ENCODE measurements at regions not wholly inside any gene's neighbourhood (a gene's known extent, or its start where the extent isn't known, plus 50 kb on each side); places are given as distances from the start of the nearest gene placed in this dataset.
A peak's percentile ranks its signal among the peaks of the same experiment; 100 is the strongest.

DNA sequence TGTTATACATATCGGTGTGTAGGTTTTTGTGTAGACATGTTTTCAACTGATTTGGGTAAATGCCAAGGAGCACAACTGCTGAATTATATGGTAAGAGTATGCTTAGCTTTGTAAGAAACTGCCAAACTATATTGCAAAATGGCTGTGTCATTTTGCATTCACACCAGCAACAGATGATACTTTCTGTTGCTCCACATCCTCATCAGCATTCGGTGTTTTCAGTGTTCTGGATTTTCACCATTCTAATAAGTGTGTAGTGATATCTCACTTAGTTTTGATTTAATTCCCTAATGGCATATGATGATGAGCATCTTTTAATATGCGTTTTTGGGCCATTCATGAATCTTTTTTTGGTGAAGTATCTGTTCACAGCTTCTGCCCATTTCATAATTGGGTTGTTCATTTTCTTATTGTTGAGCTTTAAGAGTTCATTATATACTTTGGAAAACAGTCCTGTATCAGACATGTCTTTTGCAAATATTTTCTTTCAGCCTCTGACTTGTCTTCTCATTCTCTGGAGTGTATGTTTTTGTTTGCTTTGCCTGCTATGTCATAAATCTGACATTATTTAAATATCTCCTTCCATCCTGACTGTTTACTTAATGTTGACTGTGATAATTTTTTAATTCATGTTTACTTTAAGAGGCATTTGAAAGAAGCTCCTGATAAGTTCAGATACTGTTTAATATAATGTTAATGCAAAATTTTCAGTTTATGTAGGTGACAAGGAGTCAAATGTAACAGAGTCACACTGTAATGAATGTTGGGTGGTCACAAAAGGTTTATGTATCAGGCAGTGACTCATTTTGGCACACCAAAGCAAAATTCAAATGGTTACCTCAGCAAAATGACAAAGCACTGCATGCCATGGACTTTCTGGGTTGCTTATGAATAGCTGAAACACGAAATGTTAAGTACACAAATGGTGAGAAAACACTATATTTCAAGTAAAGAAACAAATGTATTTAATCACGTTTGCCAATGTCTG lies 181.1 kb upstream of the DAB2 start:
- Mint-ChIP-seq H3K4me3 (ENCODE audit: unreplicated experiment) (no peak overlapping the region), H3K9me3 (ENCODE audit: low read depth) (peaks cover 2% of the 10 kb centered on the region), H3K27me3 (ENCODE audit: low read depth) (no peaks in the 10 kb centered on the region), H3K36me3 (ENCODE audit: low read depth) (peaks cover 2% of the 10 kb centered on the region), H3K4me1 (ENCODE audit: low read depth) (peaks cover 28% of the 10 kb centered on the region), H3K27ac (ENCODE audit: unreplicated experiment) (peak overlapping the region; percentile 60)
- DNase-seq (ENCODE audit: low spot score) = no peak
- no peak for TF ChIP-seq CTCF (IDR thresholded peaks at IDR 0.05)

DNA sequence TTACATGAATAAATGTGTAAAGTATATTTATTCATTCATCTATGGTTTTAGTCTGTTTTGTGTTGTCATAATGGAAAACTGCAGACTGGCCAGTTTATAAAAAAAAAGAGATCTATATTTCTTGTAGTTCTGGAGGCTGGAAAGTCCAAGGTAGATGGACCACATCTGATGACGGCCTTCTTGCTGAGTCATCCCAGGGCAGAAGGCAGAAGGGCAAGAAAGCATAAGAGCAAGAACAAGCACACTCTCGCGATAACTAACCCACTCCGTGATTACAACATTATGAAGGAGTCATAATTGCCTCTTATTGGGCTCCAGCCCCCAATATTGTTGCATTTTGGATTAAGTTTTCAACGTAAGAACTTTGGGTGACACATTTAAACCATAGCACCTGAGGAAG lies 180.4 kb upstream of the DAB2 start:
- DNase-seq (ENCODE audit: low spot score) = no peak

DNA sequence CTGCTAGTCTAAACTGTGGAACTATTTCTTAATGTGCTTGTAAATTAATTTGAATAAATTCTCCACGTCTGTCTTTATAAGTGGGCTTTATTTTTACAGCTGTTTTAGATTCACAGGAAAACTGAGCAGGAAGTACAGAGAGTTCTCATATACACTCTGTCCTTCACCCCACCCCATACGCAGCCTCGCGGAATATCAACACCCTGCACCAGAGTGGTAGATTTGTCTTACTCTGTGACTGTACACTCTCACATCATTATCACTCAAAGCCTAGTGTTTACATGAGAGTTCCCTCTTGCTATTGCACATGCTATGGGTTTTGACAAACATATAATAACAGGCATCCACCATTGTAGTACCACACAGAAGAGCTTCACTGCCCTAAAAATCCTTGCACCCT lies 179.7 kb upstream of the DAB2 start:
- Mint-ChIP-seq H3K4me3 (ENCODE audit: unreplicated experiment) (no peak overlapping the region), H3K27me3 (ENCODE audit: low read depth) (no peaks in the 10 kb centered on the region), H3K4me1 (ENCODE audit: low read depth) (peaks cover 28% of the 10 kb centered on the region), H3K9me3 (ENCODE audit: low read depth) (peaks cover 2% of the 10 kb centered on the region), H3K36me3 (ENCODE audit: low read depth) (no peaks in the 10 kb centered on the region), H3K27ac (ENCODE audit: unreplicated experiment) (peak overlapping the region; percentile 45)
- DNase-seq (ENCODE audit: low spot score) = no peak
- TF ChIP-seq CTCF (IDR thresholded peaks at IDR 0.05) = no peak

More for the DNA sequence above, 180.4 kb upstream of the DAB2 start:
- Mint-ChIP-seq H3K27me3 (ENCODE audit: low read depth) (no peaks in the 10 kb centered on the region), H3K36me3 (ENCODE audit: low read depth) (peaks cover 2% of the 10 kb centered on the region), H3K4me3 (ENCODE audit: unreplicated experiment) (no peak overlapping the region), H3K27ac (ENCODE audit: unreplicated experiment) (no peak overlapping the region), H3K9me3 (ENCODE audit: low read depth) (peaks cover 2% of the 10 kb centered on the region), H3K4me1 (ENCODE audit: low read depth) (peaks cover 28% of the 10 kb centered on the region)
- TF ChIP-seq CTCF (IDR thresholded peaks at IDR 0.05) = no peak

DNA sequence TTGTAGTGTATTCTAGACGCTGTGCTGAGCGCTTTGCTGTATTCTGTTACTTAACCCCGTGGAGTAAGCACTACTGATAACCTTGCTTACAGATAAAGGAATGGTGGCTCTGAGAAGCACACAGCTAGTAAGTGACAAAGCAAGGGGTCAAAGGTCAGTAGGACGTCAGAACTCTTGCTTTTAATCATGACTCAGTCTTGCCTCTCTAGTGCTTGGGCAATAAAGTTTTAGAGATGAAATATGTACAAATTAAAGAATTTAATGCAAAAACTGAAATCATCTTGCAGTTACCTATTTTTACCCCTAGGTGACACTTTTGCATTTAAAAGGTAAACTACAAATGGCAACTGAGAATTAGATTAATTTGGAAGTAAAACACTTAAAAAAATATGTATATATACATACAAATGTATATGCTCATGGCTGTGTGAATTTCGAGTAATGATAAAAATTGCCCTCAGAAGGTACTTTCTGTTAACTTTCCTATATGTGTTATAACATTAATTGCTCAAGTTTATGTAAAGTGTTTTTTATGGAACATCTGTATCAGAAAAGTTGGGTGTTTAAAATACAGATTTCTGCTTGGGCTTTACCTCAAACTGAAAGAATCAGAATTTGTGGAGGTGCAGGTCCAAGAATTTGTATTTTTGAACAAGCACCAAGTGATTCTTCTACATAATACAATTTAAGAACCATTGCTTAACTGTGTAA lies 175.1 kb upstream of the DAB2 start:
- H3K36me3 Mint-ChIP-seq (ENCODE audit: low read depth) = peaks cover 3% of the 10 kb centered on the region
- no peak for DNase-seq (ENCODE audit: low spot score)
- no peak overlapping the region for H3K4me3 Mint-ChIP-seq (ENCODE audit: unreplicated experiment)
- TF ChIP-seq CTCF (IDR thresholded peaks at IDR 0.05) = peak; percentile 92
- no peak overlapping the region for H3K27ac Mint-ChIP-seq (ENCODE audit: unreplicated experiment)
- H3K4me1 Mint-ChIP-seq (ENCODE audit: low read depth) = peaks cover 8% of the 10 kb centered on the region
- peaks cover 11% of the 10 kb centered on the region for H3K9me3 Mint-ChIP-seq (ENCODE audit: low read depth)
- H3K27me3 Mint-ChIP-seq (ENCODE audit: low read depth) = peaks cover 18% of the 10 kb centered on the region

GRCh38 chr5:39598661-39599248 lies 174.0 kb upstream of the DAB2 start:
- no peak for DNase-seq (ENCODE audit: low spot score)
- Mint-ChIP-seq H3K4me3 (ENCODE audit: unreplicated experiment) (no peak overlapping the region), H3K4me1 (ENCODE audit: low read depth) (peaks cover under 1% of the 10 kb centered on the region), H3K36me3 (ENCODE audit: low read depth) (peaks cover 3% of the 10 kb centered on the region), H3K27me3 (ENCODE audit: low read depth) (peaks cover 18% of the 10 kb centered on the region), H3K27ac (ENCODE audit: unreplicated experiment) (no peak overlapping the region), H3K9me3 (ENCODE audit: low read depth) (peaks cover 13% of the 10 kb centered on the region)
- TF ChIP-seq CTCF (IDR thresholded peaks at IDR 0.05) = no peak
